ENCODE measurements at regions not wholly inside any gene's neighbourhood (a gene's known extent, or its start where the extent isn't known, plus 50 kb on each side); places are given as distances from the start of the nearest gene placed in this dataset.
"Not testable (repeated sequence)": the region's sequence is repeated elsewhere in the genome, so short reads cannot be mapped to it uniquely, and the experiment has no call there.

DNA sequence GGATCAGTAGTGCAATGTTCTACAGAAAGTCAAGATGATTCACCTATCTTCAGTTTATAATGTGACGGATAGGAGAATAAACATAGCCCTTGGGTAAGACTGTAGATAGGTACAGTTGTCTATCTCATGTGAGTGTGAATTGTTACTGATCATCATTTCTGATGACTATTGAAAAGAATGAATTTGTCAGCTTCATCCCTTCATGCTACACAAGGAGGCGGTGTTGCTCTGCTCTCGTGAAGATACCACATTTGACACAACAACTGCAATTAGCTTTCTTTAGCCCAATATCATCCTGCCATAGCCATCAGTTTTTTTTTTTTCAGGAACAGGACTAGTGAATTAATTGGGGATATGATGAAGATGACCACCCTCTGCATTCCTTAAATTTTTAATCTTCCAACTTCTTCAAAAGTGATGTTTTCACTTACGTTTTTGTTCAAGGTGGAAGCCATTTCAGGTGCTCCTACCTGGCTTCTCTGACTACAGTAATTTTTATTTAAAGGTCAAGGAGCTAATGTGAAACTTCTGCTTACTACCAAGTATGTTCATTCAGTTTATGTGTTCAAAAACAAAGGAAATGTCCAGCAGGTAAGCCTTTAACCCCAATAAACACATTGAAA, 152.9 kb upstream of the MOCS2 start:
- DNase-seq = peak; percentile 55
- H3K9me3 Mint-ChIP-seq (ENCODE audit: low read depth, unreplicated experiment) = peaks cover 5% of the 10 kb centered on the region

DNA sequence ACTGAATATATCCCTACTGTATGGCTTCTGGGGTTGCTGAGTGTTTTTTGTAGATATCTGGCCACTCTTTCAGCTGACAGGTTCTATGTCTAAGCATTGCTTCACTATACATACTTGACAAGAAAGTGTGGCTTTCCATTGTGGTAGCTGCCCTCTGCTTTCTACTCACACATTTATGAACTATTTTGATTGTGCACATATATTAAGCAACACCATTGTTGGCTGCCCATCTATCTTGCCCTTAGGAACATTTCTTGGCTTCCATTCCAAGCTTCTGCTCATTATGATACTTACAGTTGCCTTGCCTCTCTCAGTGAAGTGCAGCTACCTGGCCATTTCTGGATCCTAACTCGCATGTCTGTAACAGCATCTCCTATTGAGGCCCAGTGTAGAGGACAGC, 153.6 kb upstream of the MOCS2 start:
- TF ChIP-seq, protein P1, sequence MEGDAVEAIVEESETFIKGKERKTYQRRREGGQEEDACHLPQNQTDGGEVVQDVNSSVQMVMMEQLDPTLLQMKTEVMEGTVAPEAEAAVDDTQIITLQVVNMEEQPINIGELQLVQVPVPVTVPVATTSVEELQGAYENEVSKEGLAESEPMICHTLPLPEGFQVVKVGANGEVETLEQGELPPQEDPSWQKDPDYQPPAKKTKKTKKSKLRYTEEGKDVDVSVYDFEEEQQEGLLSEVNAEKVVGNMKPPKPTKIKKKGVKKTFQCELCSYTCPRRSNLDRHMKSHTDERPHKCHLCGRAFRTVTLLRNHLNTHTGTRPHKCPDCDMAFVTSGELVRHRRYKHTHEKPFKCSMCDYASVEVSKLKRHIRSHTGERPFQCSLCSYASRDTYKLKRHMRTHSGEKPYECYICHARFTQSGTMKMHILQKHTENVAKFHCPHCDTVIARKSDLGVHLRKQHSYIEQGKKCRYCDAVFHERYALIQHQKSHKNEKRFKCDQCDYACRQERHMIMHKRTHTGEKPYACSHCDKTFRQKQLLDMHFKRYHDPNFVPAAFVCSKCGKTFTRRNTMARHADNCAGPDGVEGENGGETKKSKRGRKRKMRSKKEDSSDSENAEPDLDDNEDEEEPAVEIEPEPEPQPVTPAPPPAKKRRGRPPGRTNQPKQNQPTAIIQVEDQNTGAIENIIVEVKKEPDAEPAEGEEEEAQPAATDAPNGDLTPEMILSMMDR (IDR thresholded peaks at IDR 0.05; ENCODE audit: unreplicated experiment) = no peak
- intact Hi-C loops (cut with micrococcal nuclease; ENCODE audit: unreplicated experiment) = loop anchor here (2.0 to 5.0 kb wide), 5 partner anchors 84 to 954 kb away; no protein-coding TSS in a partner anchor
- no TSS peak for BruUV-seq (replicated peaks)
- no peak for DNase-seq
- Mint-ChIP-seq H3K27ac (ENCODE audit: unreplicated experiment) (peak overlapping the region; percentile 8), H3K4me1 (ENCODE audit: low read depth, unreplicated experiment) (peaks cover 6% of the 10 kb centered on the region), H3K36me3 (ENCODE audit: insufficient read depth, unreplicated experiment) (no peaks in the 10 kb centered on the region), H3K4me3 (ENCODE audit: low read depth, unreplicated experiment) (no peak overlapping the region), H3K27me3 (ENCODE audit: unreplicated experiment) (no peaks in the 10 kb centered on the region), H3K9me3 (ENCODE audit: low read depth, unreplicated experiment) (peaks cover 5% of the 10 kb centered on the region)
- CTCF ChIA-PET = interaction anchor here (0.7 to 1.8 kb wide), 3 partner anchors 14 to 167 kb away, joined by 3 to 19 read pairs (median 3); no protein-coding TSS in a partner anchor

More for the DNA sequence above, 152.9 kb upstream of the MOCS2 start:
- Mint-ChIP-seq H3K4me3 (ENCODE audit: low read depth, unreplicated experiment) (no peak overlapping the region), H3K36me3 (ENCODE audit: insufficient read depth, unreplicated experiment) (no peaks in the 10 kb centered on the region), H3K27ac (ENCODE audit: unreplicated experiment) (peak overlapping the region; percentile 8), H3K4me1 (ENCODE audit: low read depth, unreplicated experiment) (peaks cover 6% of the 10 kb centered on the region), H3K27me3 (ENCODE audit: unreplicated experiment) (no peaks in the 10 kb centered on the region)
- no TSS peak for BruUV-seq (replicated peaks)
- TF ChIP-seq, protein P1 (IDR thresholded peaks at IDR 0.05; ENCODE audit: unreplicated experiment) = peak; percentile 64
- CTCF ChIA-PET = interaction anchor here (0.6 to 1.8 kb wide), 10 partner anchors 73 to 824 kb away, joined by 3 to 19 read pairs (median 3); no protein-coding TSS in a partner anchor
- intact Hi-C loops (cut with micrococcal nuclease; ENCODE audit: unreplicated experiment) = loop anchor here (1.0 to 5.0 kb wide), 7 partner anchors 72 to 955 kb away; no protein-coding TSS in a partner anchor

DNA sequence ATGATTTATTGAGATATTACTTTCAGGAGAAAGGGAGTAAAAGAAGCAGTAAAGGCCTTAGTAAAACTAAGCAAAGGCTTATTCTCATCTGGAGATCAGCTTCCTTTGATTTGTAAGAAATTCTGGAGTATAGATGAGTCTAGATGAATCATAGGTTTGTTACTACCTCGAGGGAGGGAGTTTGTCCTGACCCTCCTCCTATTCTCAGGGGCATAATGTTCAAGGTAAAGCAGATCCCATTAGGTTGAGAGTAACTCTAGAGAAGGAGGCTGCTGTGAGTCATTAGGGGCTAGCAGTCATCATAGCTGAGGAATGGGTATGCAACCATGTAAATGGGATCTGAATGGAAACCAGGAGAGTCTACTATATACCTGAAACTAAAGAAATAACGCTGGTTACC, 155.5 kb upstream of the MOCS2 start:
- Mint-ChIP-seq H3K4me1 (ENCODE audit: low read depth, unreplicated experiment) (peaks cover 6% of the 10 kb centered on the region), H3K27me3 (ENCODE audit: unreplicated experiment) (no peaks in the 10 kb centered on the region), H3K4me3 (ENCODE audit: low read depth, unreplicated experiment) (no peak overlapping the region), H3K27ac (ENCODE audit: unreplicated experiment) (no peak overlapping the region), H3K9me3 (ENCODE audit: low read depth, unreplicated experiment) (peaks cover 9% of the 10 kb centered on the region), H3K36me3 (ENCODE audit: insufficient read depth, unreplicated experiment) (no peaks in the 10 kb centered on the region)
- BruUV-seq (replicated peaks) = no TSS peak
- TF ChIP-seq, protein P1 (IDR thresholded peaks at IDR 0.05; ENCODE audit: unreplicated experiment) = no peak
- CTCF ChIA-PET = no interaction called here
- intact Hi-C loops (cut with micrococcal nuclease; ENCODE audit: unreplicated experiment) = no loop called here
- DNase-seq = no peak

DNA sequence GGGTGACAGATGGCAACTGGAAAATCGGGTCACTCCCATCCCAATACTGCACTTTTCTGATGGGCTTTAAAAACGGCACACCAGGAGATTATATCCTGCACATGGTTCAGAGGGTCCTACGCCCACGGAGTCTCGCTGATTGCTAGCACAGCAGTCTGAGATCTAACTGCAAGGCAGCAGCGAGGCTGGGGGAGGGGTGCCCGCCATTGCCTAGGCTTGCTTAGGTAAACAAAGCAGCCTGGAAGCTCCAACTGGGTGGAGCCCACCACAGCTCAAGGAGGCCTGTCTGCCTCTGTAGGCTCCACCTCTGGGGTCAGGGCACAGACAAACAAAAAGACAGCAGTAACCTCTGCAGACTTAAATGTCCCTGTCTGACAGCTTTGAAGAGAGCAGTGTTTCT, 158.7 kb upstream of the MOCS2 start:
- H3K4me3 Mint-ChIP-seq (ENCODE audit: low read depth, unreplicated experiment); intact Hi-C loops (cut with micrococcal nuclease; ENCODE audit: unreplicated experiment); H3K27ac Mint-ChIP-seq (ENCODE audit: unreplicated experiment); H3K36me3 Mint-ChIP-seq (ENCODE audit: insufficient read depth, unreplicated experiment); CTCF ChIA-PET; H3K27me3 Mint-ChIP-seq (ENCODE audit: unreplicated experiment); DNase-seq; H3K4me1 Mint-ChIP-seq (ENCODE audit: low read depth, unreplicated experiment); BruUV-seq (replicated peaks): not testable (repeated sequence)
- peaks cover 12% of the 10 kb centered on the region for H3K9me3 Mint-ChIP-seq (ENCODE audit: low read depth, unreplicated experiment)

DNA sequence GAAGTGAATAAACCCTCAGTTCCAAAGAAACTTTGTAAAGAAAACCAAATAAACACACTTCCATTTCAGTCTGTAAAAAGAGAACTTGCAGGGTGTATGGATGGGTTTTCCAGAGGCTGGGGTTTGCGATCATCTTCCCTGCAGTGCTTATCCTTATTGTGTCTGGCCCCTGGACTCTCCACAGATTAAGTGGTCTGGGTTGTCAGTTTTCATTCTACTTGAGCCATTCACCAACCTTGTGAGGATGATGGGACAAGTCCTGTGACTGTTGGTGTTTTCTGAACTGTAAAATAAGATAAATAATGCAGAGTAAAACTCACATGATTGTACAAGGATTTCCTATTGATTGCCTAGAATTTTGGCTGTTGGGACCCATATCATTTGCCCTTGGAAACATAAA, 166.1 kb upstream of the MOCS2 start:
- intact Hi-C loops (cut with micrococcal nuclease; ENCODE audit: unreplicated experiment) = no loop called here
- Mint-ChIP-seq H3K4me1 (ENCODE audit: low read depth, unreplicated experiment) (peaks cover 15% of the 10 kb centered on the region), H3K9me3 (ENCODE audit: low read depth, unreplicated experiment) (peaks cover 3% of the 10 kb centered on the region), H3K27ac (ENCODE audit: unreplicated experiment) (no peak overlapping the region), H3K4me3 (ENCODE audit: low read depth, unreplicated experiment) (no peak overlapping the region), H3K27me3 (ENCODE audit: unreplicated experiment) (no peaks in the 10 kb centered on the region), H3K36me3 (ENCODE audit: insufficient read depth, unreplicated experiment) (no peaks in the 10 kb centered on the region)
- no peak for DNase-seq
- TF ChIP-seq, protein P1 (IDR thresholded peaks at IDR 0.05; ENCODE audit: unreplicated experiment) = no peak
- no TSS peak for BruUV-seq (replicated peaks)
- CTCF ChIA-PET = no interaction called here
